ENCODE measurements at regions not wholly inside any gene's neighbourhood (a gene's known extent, or its start where the extent isn't known, plus 50 kb on each side); places are given as distances from the start of the nearest gene placed in this dataset.
"Not testable (repeated sequence)": the region's sequence is repeated elsewhere in the genome, so short reads cannot be mapped to it uniquely, and the experiment has no call there.

- Histone ChIP-seq H3K27me3 (no peaks in the 10 kb centered on the region), H3K4me1 (ENCODE audit: control insufficient read depth in 1 of 2, insufficient read depth in 1 of 2, low read depth in 1 of 2, low read length in 1 of 2) (no peaks in the 10 kb centered on the region), H3K4me3 (ENCODE audit: low read depth in 1 of 2, low read length in 1 of 2) (no peak overlapping the region), H3K27ac (no peak overlapping the region), H3K36me3 (no peaks in the 10 kb centered on the region), H3K9me3 (no peaks in the 10 kb centered on the region)
- TF ChIP-seq CTCF (IDR thresholded peaks at IDR 0.05), result no peak
Measured at GRCh38 chr1:173341307-173341706, 134.2 kb upstream of the TNFSF4 start.

GRCh38 chr1:173341971-173342370 is 134.8 kb upstream of the TNFSF4 start:
- Histone ChIP-seq H3K9me3 (no peaks in the 10 kb centered on the region), H3K4me1 (ENCODE audit: control insufficient read depth in 1 of 2, insufficient read depth in 1 of 2, low read depth in 1 of 2, low read length in 1 of 2) (no peaks in the 10 kb centered on the region), H3K27ac (no peak overlapping the region), H3K4me3 (ENCODE audit: low read depth in 1 of 2, low read length in 1 of 2) (no peak overlapping the region), H3K27me3 (no peaks in the 10 kb centered on the region), H3K36me3 (no peaks in the 10 kb centered on the region)
- no peak for TF ChIP-seq CTCF (IDR thresholded peaks at IDR 0.05)

GRCh38 chr1:173342736-173343135 is 134.4 kb upstream of the PRDX6 start:
- H3K36me3 ChIP-seq, result no peaks in the 10 kb centered on the region
- TF ChIP-seq CTCF (IDR thresholded peaks at IDR 0.05), result no peak
- H3K9me3 ChIP-seq, result no peaks in the 10 kb centered on the region
- no peaks in the 10 kb centered on the region for H3K4me1 ChIP-seq (ENCODE audit: control insufficient read depth in 1 of 2, insufficient read depth in 1 of 2, low read depth in 1 of 2, low read length in 1 of 2)
- no peak overlapping the region for H3K4me3 ChIP-seq (ENCODE audit: low read depth in 1 of 2, low read length in 1 of 2)
- H3K27ac ChIP-seq, result no peak overlapping the region
- H3K27me3 ChIP-seq, result no peaks in the 10 kb centered on the region

- H3K9me3 ChIP-seq, result no peaks in the 10 kb centered on the region
- H3K4me3 ChIP-seq (ENCODE audit: low read depth in 1 of 2, low read length in 1 of 2), result no peak overlapping the region
- no peak for TF ChIP-seq CTCF (IDR thresholded peaks at IDR 0.05)
Measured at GRCh38 chr1:173344034-173344743, 132.9 kb upstream of the PRDX6 start.

GRCh38 chr1:173347282-173347818 is 129.8 kb upstream of the PRDX6 start:
- no peak for TF ChIP-seq CTCF (IDR thresholded peaks at IDR 0.05)
- Histone ChIP-seq H3K27ac (no peak overlapping the region), H3K4me1 (ENCODE audit: control insufficient read depth in 1 of 2, insufficient read depth in 1 of 2, low read depth in 1 of 2, low read length in 1 of 2) (no peaks in the 10 kb centered on the region), H3K9me3 (no peaks in the 10 kb centered on the region), H3K36me3 (no peaks in the 10 kb centered on the region), H3K4me3 (ENCODE audit: low read depth in 1 of 2, low read length in 1 of 2) (no peak overlapping the region), H3K27me3 (no peaks in the 10 kb centered on the region)

More at GRCh38 chr1:173344034-173344743, 132.9 kb upstream of the PRDX6 start:
- H3K27me3 ChIP-seq, result no peaks in the 10 kb centered on the region
- H3K4me1 ChIP-seq (ENCODE audit: control insufficient read depth in 1 of 2, insufficient read depth in 1 of 2, low read depth in 1 of 2, low read length in 1 of 2), result no peaks in the 10 kb centered on the region
- no peak overlapping the region for H3K27ac ChIP-seq
- H3K36me3 ChIP-seq, result no peaks in the 10 kb centered on the region

- not testable (repeated sequence) for H3K36me3 ChIP-seq; H3K9me3 ChIP-seq; H3K27ac ChIP-seq; H3K27me3 ChIP-seq; H3K4me1 ChIP-seq (ENCODE audit: control insufficient read depth in 1 of 2, insufficient read depth in 1 of 2, low read depth in 1 of 2, low read length in 1 of 2); H3K4me3 ChIP-seq (ENCODE audit: low read depth in 1 of 2, low read length in 1 of 2)
Measured at GRCh38 chr1:173352635-173353034, 124.5 kb upstream of the PRDX6 start.
